ENCODE measurements at regions not wholly inside any gene's neighbourhood (a gene's known extent, or its start where the extent isn't known, plus 50 kb on each side); places are given as distances from the start of the nearest gene placed in this dataset.

DNA sequence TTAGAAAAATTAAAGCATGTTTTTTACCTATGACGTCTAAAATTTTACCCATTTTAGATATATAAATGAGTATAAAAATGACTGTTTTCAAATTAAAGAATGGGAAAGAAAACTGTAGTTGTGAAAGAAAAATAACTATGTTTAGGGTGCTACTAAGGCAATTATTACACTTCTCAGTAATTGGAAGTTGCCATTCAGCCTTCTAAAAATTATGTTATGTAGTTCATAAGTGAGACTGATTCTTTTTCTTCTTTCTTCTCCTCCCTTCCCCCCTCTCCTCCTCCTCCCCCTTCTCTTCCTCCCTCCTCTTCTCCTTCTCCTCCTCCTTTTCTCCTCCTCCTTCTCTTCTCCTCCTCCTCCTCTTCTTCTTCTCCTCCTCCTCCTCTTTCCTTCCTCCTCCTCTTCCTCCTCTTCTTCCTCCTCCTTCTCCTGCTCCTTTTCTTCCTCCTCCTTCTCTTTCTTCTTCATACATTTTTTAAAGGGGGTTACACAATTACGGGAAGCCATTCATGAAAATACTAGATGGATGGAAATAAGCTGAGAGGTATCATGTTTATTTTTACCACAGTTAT lies 223.6 kb downstream of the CETN3 start:
- Histone ChIP-seq H3K27ac (ENCODE audit: insufficient read depth, low read depth, low read length) (no peak overlapping the region), H4K20me1 (replicated peaks; ENCODE audit: control insufficient read depth, extremely low read depth, insufficient read depth, low read length) (no peaks in the 10 kb centered on the region), H3K27me3 (ENCODE audit: control insufficient read depth in 2 of 2, insufficient read depth in 2 of 2, low read length in 2 of 2) (no peaks in the 10 kb centered on the region), H3K4me1 (ENCODE audit: control insufficient read depth, extremely low read depth, insufficient read depth, low read length) (no peaks in the 10 kb centered on the region), H3K36me3 (ENCODE audit: control insufficient read depth in 2 of 2, extremely low read depth in 1 of 2, insufficient read depth in 2 of 2, low read length in 2 of 2) (no peaks in the 10 kb centered on the region), H3K4me3 (replicated peaks in 1 of 3; ENCODE audit: insufficient read depth in 1 of 3, low read depth in 1 of 3, low read length in 3 of 3) (no peak overlapping the region), H3K4me2 (ENCODE audit: insufficient read depth, low read length) (no peak overlapping the region), H3K9me3 (replicated peaks; ENCODE audit: control insufficient read depth, insufficient read depth, low read length) (no peaks in the 10 kb centered on the region), H2AFZ (ENCODE audit: low read depth, low read length) (no peak overlapping the region), H3K9me1 (replicated peaks; ENCODE audit: control insufficient read depth, extremely low read depth, insufficient read depth, low read length) (no peaks in the 10 kb centered on the region), H3K79me2 (ENCODE audit: control insufficient read depth, insufficient read depth, low read length) (no peaks in the 10 kb centered on the region), H3K9ac (replicated peaks; ENCODE audit: extremely low read depth, insufficient read depth, low read length) (no peak overlapping the region)
- dilution Hi-C loops (cut with MboI; ENCODE audit: extremely low pct_ligation_motif_present, low sequenced_read_pairs) (no loop called here), intact Hi-C loops (cut with micrococcal nuclease) (loop anchor here (1.0 kb wide), 2 partner anchors 1303 to 1459 kb away; partner anchors contain the start of gene MEF2C)
- no peak for DNase-seq (ENCODE audit: low read depth, low spot score)
- TF ChIP-seq POLR2A (IDR thresholded peaks at IDR 0.05; ENCODE audit: low read depth, low read length) (no peak), JUN (IDR thresholded peaks at IDR 0.05; ENCODE audit: borderline replicate concordance, insufficient read depth, insufficient read length, low read depth) (no peak), POLR2AphosphoS5 (IDR thresholded peaks at IDR 0.05; ENCODE audit: insufficient read depth, low read depth, low read length) (no peak), EZH2 (IDR thresholded peaks at IDR 0.05; ENCODE audit: borderline replicate concordance, low read depth, low read length, severe bottlenecking) (no peak), MYC (IDR thresholded peaks at IDR 0.05; ENCODE audit: low read depth, low read length) (no peak)
- TF ChIP-seq, protein P1, sequence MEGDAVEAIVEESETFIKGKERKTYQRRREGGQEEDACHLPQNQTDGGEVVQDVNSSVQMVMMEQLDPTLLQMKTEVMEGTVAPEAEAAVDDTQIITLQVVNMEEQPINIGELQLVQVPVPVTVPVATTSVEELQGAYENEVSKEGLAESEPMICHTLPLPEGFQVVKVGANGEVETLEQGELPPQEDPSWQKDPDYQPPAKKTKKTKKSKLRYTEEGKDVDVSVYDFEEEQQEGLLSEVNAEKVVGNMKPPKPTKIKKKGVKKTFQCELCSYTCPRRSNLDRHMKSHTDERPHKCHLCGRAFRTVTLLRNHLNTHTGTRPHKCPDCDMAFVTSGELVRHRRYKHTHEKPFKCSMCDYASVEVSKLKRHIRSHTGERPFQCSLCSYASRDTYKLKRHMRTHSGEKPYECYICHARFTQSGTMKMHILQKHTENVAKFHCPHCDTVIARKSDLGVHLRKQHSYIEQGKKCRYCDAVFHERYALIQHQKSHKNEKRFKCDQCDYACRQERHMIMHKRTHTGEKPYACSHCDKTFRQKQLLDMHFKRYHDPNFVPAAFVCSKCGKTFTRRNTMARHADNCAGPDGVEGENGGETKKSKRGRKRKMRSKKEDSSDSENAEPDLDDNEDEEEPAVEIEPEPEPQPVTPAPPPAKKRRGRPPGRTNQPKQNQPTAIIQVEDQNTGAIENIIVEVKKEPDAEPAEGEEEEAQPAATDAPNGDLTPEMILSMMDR (IDR thresholded peaks at IDR 0.05; ENCODE audit: extremely low read depth in 1 of 2, insufficient read depth in 1 of 2, low read depth in 1 of 2, low read length in 2 of 2), result no peak
- CTCF ChIA-PET, result interaction anchor here (1.0 to 7.4 kb wide), 3 partner anchors 1457 to 1462 kb away, joined by 3 to 67 read pairs (median 4); no protein-coding TSS in a partner anchor
- FAIRE-seq, result no peak
- POLR2A ChIA-PET, result no interaction called here
- no TSS peak for BruUV-seq (replicated peaks)

Measured in endothelial cell of umbilical vein (primary cell).